Gastrocnemius medialis (tissue), 4 donors: ENCODE measurements at regions not wholly inside any gene's neighbourhood (a gene's known extent, or its start where the extent isn't known, plus 50 kb on each side); places are given as distances from the start of the nearest gene placed in this dataset.

Source experiments
- CTCF ChIP-seq, 5 experiments: fragments of 450-650 bp in 3 of 5; fragments of 200-600 bp in 2 of 5; sonication (generic) in 2 of 5; IDR thresholded peaks in 4 of 5; conservative IDR thresholded peaks in 1 of 5; 1 replicate in 4 of 5; 2 replicates in 1 of 5; pipeline ENCODE4 v1.5.1; 2016 to 2019; ENCODE audit warnings: antibody characterized with exemption in 5 of 5, mild to moderate bottlenecking in 3 of 5, moderate library complexity in 3 of 5
- POLR2A ChIP-seq, 2 donors: fragments of 450-650 bp; IDR thresholded peaks; one replicate each; pipeline ENCODE4 v1.6.1; 2017; ENCODE audit warnings: antibody characterized with exemption in 2 of 2, mild to moderate bottlenecking in 2 of 2, moderate library complexity in 2 of 2

GRCh38 chr9:30036558-30036957 is 2347.9 kb upstream of the ACO1 start:
- no peak for TF ChIP-seq CTCF (IDR thresholded peaks at IDR 0.05 in 4 of 5, conservative IDR thresholded peaks at IDR 0.05 in 1 of 5)
- no peak for TF ChIP-seq POLR2A (IDR thresholded peaks at IDR 0.05)
